ENCODE measurements at regions not wholly inside any gene's neighbourhood (a gene's known extent, or its start where the extent isn't known, plus 50 kb on each side); places are given as distances from the start of the nearest gene placed in this dataset.

- H3K36me3 ChIP-seq: no peaks in the 10 kb centered on the region
- no peak overlapping the region for H3K4me3 ChIP-seq
- no peak for TF ChIP-seq Cebpa-rat (IDR thresholded peaks at IDR 0.05)
- no peaks in the 10 kb centered on the region for H3K9me3 ChIP-seq
- no peaks in the 10 kb centered on the region for H3K4me1 ChIP-seq
- no peak overlapping the region for H3K27ac ChIP-seq
- H3K9ac ChIP-seq: no peak overlapping the region
- no peaks in the 10 kb centered on the region for H3K27me3 ChIP-seq
- H4K20me1 ChIP-seq: no peaks in the 10 kb centered on the region
- no peak overlapping the region for H3K4me2 ChIP-seq
These were observed 96.1 kb upstream of the NR3C1 start for GRCh38 chr5:143499480-143500114.

- H3K9ac ChIP-seq: no peak overlapping the region
- H3K36me3 ChIP-seq: no peaks in the 10 kb centered on the region
- H3K4me1 ChIP-seq: no peaks in the 10 kb centered on the region
- no peak overlapping the region for H3K4me3 ChIP-seq
- no peak overlapping the region for H3K4me2 ChIP-seq
- no peaks in the 10 kb centered on the region for H3K9me3 ChIP-seq
- TF ChIP-seq Cebpa-rat (IDR thresholded peaks at IDR 0.05): no peak
- H4K20me1 ChIP-seq: no peaks in the 10 kb centered on the region
- H3K27ac ChIP-seq: no peak overlapping the region
- no peaks in the 10 kb centered on the region for H3K27me3 ChIP-seq
These were observed 95.3 kb upstream of the NR3C1 start for GRCh38 chr5:143498821-143499220.

GRCh38 chr5:143497749-143498148 lies 94.3 kb upstream of the NR3C1 start:
- no peaks in the 10 kb centered on the region for H3K27me3 ChIP-seq
- no peaks in the 10 kb centered on the region for H3K9me3 ChIP-seq
- no peak for TF ChIP-seq Cebpa-rat (IDR thresholded peaks at IDR 0.05)

GRCh38 chr5:143496943-143497342 lies 93.5 kb upstream of the NR3C1 start:
- no peaks in the 10 kb centered on the region for H3K36me3 ChIP-seq
- no peak overlapping the region for H3K27ac ChIP-seq
- no peak overlapping the region for H3K4me2 ChIP-seq
- no peaks in the 10 kb centered on the region for H3K27me3 ChIP-seq
- no peaks in the 10 kb centered on the region for H3K4me1 ChIP-seq
- no peaks in the 10 kb centered on the region for H4K20me1 ChIP-seq
- H3K9me3 ChIP-seq: no peaks in the 10 kb centered on the region
- H3K4me3 ChIP-seq: no peak overlapping the region
- H3K9ac ChIP-seq: no peak overlapping the region
- TF ChIP-seq Cebpa-rat (IDR thresholded peaks at IDR 0.05): no peak

More at GRCh38 chr5:143497749-143498148, 94.3 kb upstream of the NR3C1 start:
- Histone ChIP-seq H3K27ac (no peak overlapping the region), H3K9ac (no peak overlapping the region), H3K36me3 (no peaks in the 10 kb centered on the region), H3K4me2 (no peak overlapping the region), H3K4me3 (no peak overlapping the region), H4K20me1 (no peaks in the 10 kb centered on the region), H3K4me1 (no peaks in the 10 kb centered on the region)

- Histone ChIP-seq H3K27ac (no peak overlapping the region), H3K4me2 (no peak overlapping the region)
These were observed 92.4 kb upstream of the NR3C1 start for GRCh38 chr5:143495821-143496275.

GRCh38 chr5:143495110-143495509 lies 91.6 kb upstream of the NR3C1 start:
- no peak overlapping the region for H3K27ac ChIP-seq
- no peak for TF ChIP-seq Cebpa-rat (IDR thresholded peaks at IDR 0.05)

More at GRCh38 chr5:143495821-143496275, 92.4 kb upstream of the NR3C1 start:
- Histone ChIP-seq H3K4me3 (no peak overlapping the region), H3K4me1 (no peaks in the 10 kb centered on the region), H3K9me3 (no peaks in the 10 kb centered on the region), H3K36me3 (no peaks in the 10 kb centered on the region), H3K9ac (no peak overlapping the region), H4K20me1 (no peaks in the 10 kb centered on the region), H3K27me3 (no peaks in the 10 kb centered on the region)
- TF ChIP-seq Cebpa-rat (IDR thresholded peaks at IDR 0.05): no peak

GRCh38 chr5:143494595-143494994 lies 91.1 kb upstream of the NR3C1 start:
- H3K4me3 ChIP-seq: no peak overlapping the region
- H4K20me1 ChIP-seq: no peaks in the 10 kb centered on the region
- no peaks in the 10 kb centered on the region for H3K36me3 ChIP-seq
- no peak for TF ChIP-seq Cebpa-rat (IDR thresholded peaks at IDR 0.05)
- H3K4me1 ChIP-seq: no peaks in the 10 kb centered on the region
- H3K9me3 ChIP-seq: no peaks in the 10 kb centered on the region
- H3K27ac ChIP-seq: no peak overlapping the region
- no peak overlapping the region for H3K9ac ChIP-seq
- H3K4me2 ChIP-seq: no peak overlapping the region
- H3K27me3 ChIP-seq: no peaks in the 10 kb centered on the region

More at GRCh38 chr5:143495110-143495509, 91.6 kb upstream of the NR3C1 start:
- Histone ChIP-seq H3K4me2 (no peak overlapping the region), H3K4me1 (no peaks in the 10 kb centered on the region), H3K9ac (no peak overlapping the region), H4K20me1 (no peaks in the 10 kb centered on the region), H3K27me3 (no peaks in the 10 kb centered on the region), H3K9me3 (no peaks in the 10 kb centered on the region), H3K36me3 (no peaks in the 10 kb centered on the region), H3K4me3 (no peak overlapping the region)

GRCh38 chr5:143494162-143494561 lies 90.7 kb upstream of the NR3C1 start:
- Histone ChIP-seq H3K27me3 (no peaks in the 10 kb centered on the region), H3K9ac (no peak overlapping the region), H3K4me3 (no peak overlapping the region), H3K4me1 (no peaks in the 10 kb centered on the region), H3K27ac (no peak overlapping the region), H3K36me3 (no peaks in the 10 kb centered on the region), H3K9me3 (no peaks in the 10 kb centered on the region), H4K20me1 (no peaks in the 10 kb centered on the region), H3K4me2 (no peak overlapping the region)
- no peak for TF ChIP-seq Cebpa-rat (IDR thresholded peaks at IDR 0.05)

GRCh38 chr5:143492783-143493182 lies 89.3 kb upstream of the NR3C1 start:
- Histone ChIP-seq H3K27me3 (no peaks in the 10 kb centered on the region), H3K27ac (no peak overlapping the region), H3K4me2 (no peak overlapping the region), H3K4me1 (no peaks in the 10 kb centered on the region), H3K4me3 (no peak overlapping the region), H4K20me1 (no peaks in the 10 kb centered on the region), H3K36me3 (no peaks in the 10 kb centered on the region), H3K9ac (no peak overlapping the region), H3K9me3 (no peaks in the 10 kb centered on the region)
- no peak for TF ChIP-seq Cebpa-rat (IDR thresholded peaks at IDR 0.05)

- no peak overlapping the region for H3K27ac ChIP-seq
- H4K20me1 ChIP-seq: no peaks in the 10 kb centered on the region
- H3K4me2 ChIP-seq: no peak overlapping the region
- H3K36me3 ChIP-seq: no peaks in the 10 kb centered on the region
- H3K9ac ChIP-seq: no peak overlapping the region
- no peaks in the 10 kb centered on the region for H3K27me3 ChIP-seq
- no peak overlapping the region for H3K4me3 ChIP-seq
- no peaks in the 10 kb centered on the region for H3K9me3 ChIP-seq
- H3K4me1 ChIP-seq: no peaks in the 10 kb centered on the region
- TF ChIP-seq Cebpa-rat (IDR thresholded peaks at IDR 0.05): no peak
These were observed 88.2 kb upstream of the NR3C1 start for GRCh38 chr5:143491646-143492045.

GRCh38 chr5:143488381-143488780 lies 84.9 kb upstream of the NR3C1 start:
- TF ChIP-seq Cebpa-rat (IDR thresholded peaks at IDR 0.05): no peak
- Histone ChIP-seq H3K27ac (no peak overlapping the region), H3K27me3 (no peaks in the 10 kb centered on the region)

More at GRCh38 chr5:143488381-143488780, 84.9 kb upstream of the NR3C1 start:
- H3K36me3 ChIP-seq: no peaks in the 10 kb centered on the region
- no peak overlapping the region for H3K4me2 ChIP-seq
- H4K20me1 ChIP-seq: no peaks in the 10 kb centered on the region
- no peak overlapping the region for H3K9ac ChIP-seq
- no peaks in the 10 kb centered on the region for H3K4me1 ChIP-seq
- no peaks in the 10 kb centered on the region for H3K9me3 ChIP-seq
- no peak overlapping the region for H3K4me3 ChIP-seq
